ENCODE measurements at regions not wholly inside any gene's neighbourhood (a gene's known extent, or its start where the extent isn't known, plus 50 kb on each side); places are given as distances from the start of the nearest gene placed in this dataset.

DNA sequence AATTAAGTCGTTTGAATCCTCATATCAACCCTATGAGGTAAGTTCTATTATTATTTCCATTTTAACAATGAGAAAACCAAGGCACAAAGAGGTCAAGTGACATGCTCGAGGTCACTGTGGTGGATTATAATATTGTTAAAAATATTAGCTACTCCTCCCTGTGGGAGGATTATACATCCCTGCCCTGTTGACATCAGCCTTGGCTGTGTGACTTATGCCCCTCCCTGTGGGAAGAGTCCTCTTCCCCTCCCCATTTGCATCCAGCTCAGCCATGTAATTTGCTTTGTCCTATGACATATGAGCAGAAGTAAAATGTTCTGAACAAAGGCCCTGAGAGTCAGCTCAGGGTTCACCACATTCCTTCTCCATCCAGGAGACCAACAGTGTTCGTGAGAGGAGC, 152.7 kb upstream of the ZIC3 start:
- Histone ChIP-seq H3K4me1 (ENCODE audit: insufficient read depth, low read length, poor library complexity, severe bottlenecking) (no peaks in the 10 kb centered on the region), H3K27ac (ENCODE audit: low read depth, low read length, poor library complexity, severe bottlenecking) (no peak overlapping the region), H3K4me3 (ENCODE audit: low read depth, low read length, poor library complexity, severe bottlenecking) (no peak overlapping the region), H3K9me3 (ENCODE audit: low read depth, low read length, poor library complexity, severe bottlenecking) (no peaks in the 10 kb centered on the region), H3K27me3 (replicated peaks; ENCODE audit: insufficient read depth, low read depth, low read length, poor library complexity) (no peaks in the 10 kb centered on the region), H3K36me3 (ENCODE audit: insufficient read depth, low read length, poor library complexity, severe bottlenecking) (no peaks in the 10 kb centered on the region)
- intact Hi-C loops (cut with micrococcal nuclease; ENCODE audit: unreplicated experiment) = no loop called here
- ChIA-PET POLR2A (ENCODE audit: low non-redundant PET) (no interaction called here), CTCF (no interaction called here)
- TF ChIP-seq EZH2 (IDR thresholded peaks at IDR 0.05; ENCODE audit: borderline replicate concordance, low read depth, low read length, poor library complexity, severe bottlenecking) = no peak
- TF ChIP-seq, protein P1, sequence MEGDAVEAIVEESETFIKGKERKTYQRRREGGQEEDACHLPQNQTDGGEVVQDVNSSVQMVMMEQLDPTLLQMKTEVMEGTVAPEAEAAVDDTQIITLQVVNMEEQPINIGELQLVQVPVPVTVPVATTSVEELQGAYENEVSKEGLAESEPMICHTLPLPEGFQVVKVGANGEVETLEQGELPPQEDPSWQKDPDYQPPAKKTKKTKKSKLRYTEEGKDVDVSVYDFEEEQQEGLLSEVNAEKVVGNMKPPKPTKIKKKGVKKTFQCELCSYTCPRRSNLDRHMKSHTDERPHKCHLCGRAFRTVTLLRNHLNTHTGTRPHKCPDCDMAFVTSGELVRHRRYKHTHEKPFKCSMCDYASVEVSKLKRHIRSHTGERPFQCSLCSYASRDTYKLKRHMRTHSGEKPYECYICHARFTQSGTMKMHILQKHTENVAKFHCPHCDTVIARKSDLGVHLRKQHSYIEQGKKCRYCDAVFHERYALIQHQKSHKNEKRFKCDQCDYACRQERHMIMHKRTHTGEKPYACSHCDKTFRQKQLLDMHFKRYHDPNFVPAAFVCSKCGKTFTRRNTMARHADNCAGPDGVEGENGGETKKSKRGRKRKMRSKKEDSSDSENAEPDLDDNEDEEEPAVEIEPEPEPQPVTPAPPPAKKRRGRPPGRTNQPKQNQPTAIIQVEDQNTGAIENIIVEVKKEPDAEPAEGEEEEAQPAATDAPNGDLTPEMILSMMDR (conservative IDR thresholded peaks at IDR 0.05; ENCODE audit: low read depth, low read length) = no peak
- DNase-seq (ENCODE audit: low spot score) = no peak
- BruUV-seq (replicated peaks) = no TSS peak

DNA sequence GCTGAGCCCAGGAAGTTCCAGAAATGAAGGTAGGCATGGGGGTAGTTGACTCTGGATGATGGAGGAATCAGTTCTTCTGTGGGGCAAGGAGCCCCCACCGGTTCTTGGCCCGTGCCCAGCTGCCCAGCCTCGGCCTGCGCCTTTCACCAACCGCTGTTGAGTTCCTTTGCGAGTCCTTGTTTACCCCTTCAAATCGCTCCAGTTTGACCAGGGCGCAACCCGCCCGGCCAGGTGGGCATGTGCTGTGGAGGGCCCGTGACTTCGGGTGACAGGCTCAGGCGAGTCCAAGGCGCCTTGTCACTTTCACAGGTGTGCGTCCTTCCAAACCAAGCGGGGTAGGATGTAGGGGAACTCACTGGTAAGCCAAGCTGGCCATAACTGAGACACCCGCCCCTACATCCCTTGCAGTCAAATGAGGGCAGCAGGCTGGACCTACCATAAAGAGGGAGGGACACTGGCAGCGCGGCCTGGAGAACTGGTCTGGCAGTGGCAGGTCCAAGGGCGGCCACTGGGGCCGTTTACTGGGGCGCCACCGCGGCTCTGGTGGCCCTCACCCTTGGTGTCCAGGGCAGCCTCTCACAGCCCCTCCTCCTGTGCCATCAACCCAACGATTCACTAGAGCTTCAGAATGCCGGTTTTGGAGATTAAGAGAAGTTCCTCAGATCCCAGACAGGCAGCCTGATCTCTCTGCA, 160.3 kb upstream of the ZIC3 start:
- no TSS peak for BruUV-seq (replicated peaks)
- Histone ChIP-seq H3K27me3 (replicated peaks; ENCODE audit: insufficient read depth, low read depth, low read length, poor library complexity) (no peaks in the 10 kb centered on the region), H3K4me3 (ENCODE audit: low read depth, low read length, poor library complexity, severe bottlenecking) (no peak overlapping the region), H3K4me1 (ENCODE audit: insufficient read depth, low read length, poor library complexity, severe bottlenecking) (no peaks in the 10 kb centered on the region), H3K27ac (ENCODE audit: low read depth, low read length, poor library complexity, severe bottlenecking) (no peak overlapping the region), H3K36me3 (ENCODE audit: insufficient read depth, low read length, poor library complexity, severe bottlenecking) (no peaks in the 10 kb centered on the region), H3K9me3 (ENCODE audit: low read depth, low read length, poor library complexity, severe bottlenecking) (no peaks in the 10 kb centered on the region)
- intact Hi-C loops (cut with micrococcal nuclease; ENCODE audit: unreplicated experiment) = no loop called here
- TF ChIP-seq EZH2 (IDR thresholded peaks at IDR 0.05; ENCODE audit: borderline replicate concordance, low read depth, low read length, poor library complexity, severe bottlenecking) = no peak
- TF ChIP-seq, protein P1 (conservative IDR thresholded peaks at IDR 0.05; ENCODE audit: low read depth, low read length) = no peak
- no peak for DNase-seq (ENCODE audit: low spot score)
- CTCF ChIA-PET = interaction anchor here (0.6 kb wide), 1 partner anchor 103 kb away, joined by 4 read pairs; no protein-coding TSS in a partner anchor
- POLR2A ChIA-PET (ENCODE audit: low non-redundant PET) = no interaction called here

DNA sequence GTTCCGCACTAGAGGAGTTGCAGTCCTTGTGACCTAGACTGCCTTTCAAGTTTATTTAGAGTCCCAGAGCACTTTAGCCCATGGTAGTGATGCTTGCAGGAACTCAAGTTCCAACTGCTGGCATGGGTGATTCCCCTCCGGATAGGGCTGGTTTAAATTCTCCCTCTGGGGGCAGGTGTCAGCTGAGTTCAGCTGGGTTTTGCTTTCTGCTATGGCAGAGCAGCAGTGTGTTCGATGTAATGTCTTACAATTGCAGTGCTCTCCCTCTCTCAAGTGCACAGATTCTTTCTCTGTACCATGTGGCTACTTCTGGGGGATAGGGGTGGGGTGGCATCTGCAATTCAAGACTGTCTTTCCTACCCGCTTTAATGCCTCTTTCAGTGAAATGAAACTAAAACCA, 164.8 kb upstream of the ZIC3 start:
- no peaks in the 10 kb centered on the region for H3K9me3 ChIP-seq (ENCODE audit: low read depth, low read length, poor library complexity, severe bottlenecking)
- H3K4me3 ChIP-seq (ENCODE audit: low read depth, low read length, poor library complexity, severe bottlenecking) = no peak overlapping the region
- intact Hi-C loops (cut with micrococcal nuclease; ENCODE audit: unreplicated experiment) = no loop called here
- no peaks in the 10 kb centered on the region for H3K4me1 ChIP-seq (ENCODE audit: insufficient read depth, low read length, poor library complexity, severe bottlenecking)
- no peak for TF ChIP-seq EZH2 (IDR thresholded peaks at IDR 0.05; ENCODE audit: borderline replicate concordance, low read depth, low read length, poor library complexity, severe bottlenecking)
- TF ChIP-seq, protein P1 (conservative IDR thresholded peaks at IDR 0.05; ENCODE audit: low read depth, low read length) = no peak
- H3K27me3 ChIP-seq (replicated peaks; ENCODE audit: insufficient read depth, low read depth, low read length, poor library complexity) = peaks cover 6% of the 10 kb centered on the region
- ChIA-PET CTCF (no interaction called here), POLR2A (ENCODE audit: low non-redundant PET) (no interaction called here)
- no peaks in the 10 kb centered on the region for H3K36me3 ChIP-seq (ENCODE audit: insufficient read depth, low read length, poor library complexity, severe bottlenecking)
- H3K27ac ChIP-seq (ENCODE audit: low read depth, low read length, poor library complexity, severe bottlenecking) = no peak overlapping the region
- no peak for DNase-seq (ENCODE audit: low spot score)
- BruUV-seq (replicated peaks) = no TSS peak

Data from A673 (cell line).